Brain microvascular endothelial cell (primary cell): ENCODE measurements at regions not wholly inside any gene's neighbourhood (a gene's known extent, or its start where the extent isn't known, plus 50 kb on each side); places are given as distances from the start of the nearest gene placed in this dataset.
A peak's percentile ranks its signal among the peaks of the same experiment; 100 is the strongest.
"Not testable (repeated sequence)": the region's sequence is repeated elsewhere in the genome, so short reads cannot be mapped to it uniquely, and the experiment has no call there.

ENCODE experiments used
- DNase-seq: peaks from one replicate; pipeline ENCODE4 v3.0.0-alpha.2; 2020
- H3K27ac ChIP-seq: fragments of 250-450 bp; sonication (Bioruptor Pico); 2 replicates; pipeline ENCODE4 v1.5.1; 2020; ENCODE audit warnings: mild to moderate bottlenecking, moderate library complexity
- H3K27me3 ChIP-seq: fragments of 250-450 bp; sonication (Bioruptor Pico); replicated peaks from 2 replicates; pipeline ENCODE4 v1.5.1; 2020; ENCODE audit warnings: mild to moderate bottlenecking
- H3K36me3 ChIP-seq: fragments of 250-450 bp; sonication (Bioruptor Pico); replicated peaks from 2 replicates; pipeline ENCODE4 v1.5.1; 2020; ENCODE audit warnings: mild to moderate bottlenecking
- H3K4me3 ChIP-seq: 2 replicates; pipeline ENCODE4 v1.5.1; 2011; ENCODE audit warnings: low read depth, mild to moderate bottlenecking, control low read depth, low read length, moderate library complexity
- CTCF ChIP-seq: IDR thresholded peaks from 2 replicates; pipeline ENCODE4 v1.5.1; 2011; ENCODE audit warnings: low read depth, mild to moderate bottlenecking, moderate library complexity, low read length, control low read depth, inconsistent platforms; ENCODE audit errors: missing control alignments
- in situ Hi-C: cut with HindIII; loops from 2 replicates; pipeline ENCODE4 v1.10.0; 2017; ENCODE audit warnings: low sequenced_read_pairs, low pct_ligation_motif_present

- no peaks in the 10 kb centered on the region for H3K36me3 ChIP-seq
- no peak for DNase-seq
- no peaks in the 10 kb centered on the region for H3K27me3 ChIP-seq
- in situ Hi-C loops = no loop called here
- no peak overlapping the region for H3K4me3 ChIP-seq
- TF ChIP-seq CTCF = no peak
- no peak overlapping the region for H3K27ac ChIP-seq
These were observed 335.3 kb upstream of the RUNX1 start for GRCh38 chr21:35384375-35384774.

- in situ Hi-C loops = no loop called here
- Histone ChIP-seq H3K27me3 (no peaks in the 10 kb centered on the region), H3K36me3 (no peaks in the 10 kb centered on the region), H3K4me3 (no peak overlapping the region), H3K27ac (peak overlapping the region; percentile 31)
- TF ChIP-seq CTCF = no peak
- DNase-seq = peak; percentile 58
These were observed 333.6 kb upstream of the RUNX1 start for GRCh38 chr21:35382696-35383095.

GRCh38 chr21:35381743-35382310 lies 332.7 kb upstream of the RUNX1 start:
- in situ Hi-C loops = no loop called here
- no peak overlapping the region for H3K4me3 ChIP-seq
- DNase-seq = no peak
- H3K27me3 ChIP-seq = no peaks in the 10 kb centered on the region
- no peak overlapping the region for H3K27ac ChIP-seq
- no peaks in the 10 kb centered on the region for H3K36me3 ChIP-seq
- no peak for TF ChIP-seq CTCF

- DNase-seq, H3K27me3 ChIP-seq, H3K36me3 ChIP-seq, in situ Hi-C loops, H3K27ac ChIP-seq, H3K4me3 ChIP-seq: not testable (repeated sequence)
These were observed 331.2 kb upstream of the RUNX1 start for GRCh38 chr21:35380304-35380703.

GRCh38 chr21:35378881-35379280 lies 329.8 kb upstream of the RUNX1 start:
- no peaks in the 10 kb centered on the region for H3K27me3 ChIP-seq
- in situ Hi-C loops = no loop called here
- H3K27ac ChIP-seq = no peak overlapping the region
- H3K36me3 ChIP-seq = no peaks in the 10 kb centered on the region
- no peak for TF ChIP-seq CTCF
- no peak for DNase-seq
- H3K4me3 ChIP-seq = no peak overlapping the region

GRCh38 chr21:35377505-35378090 lies 328.5 kb upstream of the RUNX1 start:
- in situ Hi-C loops = no loop called here
- Histone ChIP-seq H3K27me3 (no peaks in the 10 kb centered on the region), H3K27ac (peak overlapping the region; percentile 28), H3K36me3 (no peaks in the 10 kb centered on the region), H3K4me3 (no peak overlapping the region)
- TF ChIP-seq CTCF = no peak
- DNase-seq = peak; percentile 35
